ENCODE measurements at regions not wholly inside any gene's neighbourhood (a gene's known extent, or its start where the extent isn't known, plus 50 kb on each side); places are given as distances from the start of the nearest gene placed in this dataset.

DNA sequence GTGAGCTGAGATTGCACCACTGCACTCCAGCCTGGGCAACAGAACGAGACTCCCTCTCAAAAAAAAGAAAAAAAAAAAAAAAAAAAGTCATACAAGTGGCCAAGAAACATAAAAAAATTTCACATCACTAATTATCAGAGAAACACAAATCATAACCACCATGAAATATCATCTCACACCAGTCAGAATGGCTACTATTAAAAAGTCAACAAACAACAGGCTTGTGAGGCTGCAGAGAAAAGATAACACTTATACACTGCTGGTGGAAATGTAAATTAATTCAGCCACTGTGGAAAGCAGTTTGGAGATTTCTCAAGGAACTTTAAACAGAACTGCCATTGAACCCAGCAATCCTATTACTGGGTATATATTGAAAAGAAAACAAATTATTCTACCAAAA is 291.1 kb upstream of the MCTP2 start:
- no peak overlapping the region for H4K8ac ChIP-seq (ENCODE audit: low read depth, low read length)
- H2BK120ac ChIP-seq (ENCODE audit: insufficient read depth, low read length, poor library complexity), result no peak overlapping the region
- no peak overlapping the region for H3K27ac ChIP-seq (ENCODE audit: low read depth, low read length)
- H3K4me2 ChIP-seq (ENCODE audit: low read length), result no peak overlapping the region
- H3K27me3 ChIP-seq (ENCODE audit: insufficient read depth, low read length), result no peaks in the 10 kb centered on the region
- H3K9ac ChIP-seq (ENCODE audit: low read length), result no peak overlapping the region
- WGBS (ENCODE audit: extremely low coverage, insufficient coverage, insufficient read length), result no CpG with 5 or more reads among the region's 1 CpG
- no peak overlapping the region for H2BK12ac ChIP-seq (ENCODE audit: low read length)
- no peaks in the 10 kb centered on the region for H3K9me3 ChIP-seq (ENCODE audit: insufficient read depth, low read depth, low read length)
- H2AFZ ChIP-seq (ENCODE audit: insufficient read depth, low read length, poor library complexity), result no peak overlapping the region
- no peak overlapping the region for H4K91ac ChIP-seq (ENCODE audit: low read depth, low read length)
- no peaks in the 10 kb centered on the region for H3K4me1 ChIP-seq (ENCODE audit: control insufficient read depth in 1 of 2, insufficient read depth in 2 of 2, low read length in 2 of 2)
- H3K18ac ChIP-seq (ENCODE audit: low read length), result no peak overlapping the region
- no peak for DNase-seq
- H2BK5ac ChIP-seq (ENCODE audit: low read depth, low read length, poor library complexity), result no peak overlapping the region
- no peaks in the 10 kb centered on the region for H3K36me3 ChIP-seq (ENCODE audit: control insufficient read depth in 1 of 2, insufficient read depth in 2 of 2, low read length in 2 of 2)
- no peak overlapping the region for H3K4me3 ChIP-seq (ENCODE audit: low read depth, low read length)
- no peak overlapping the region for H3K23ac ChIP-seq (ENCODE audit: low read length)
- H3K14ac ChIP-seq (ENCODE audit: low read length), result no peak overlapping the region
- no peak overlapping the region for H3K4ac ChIP-seq (ENCODE audit: low read depth, low read length)
- H3K79me1 ChIP-seq (ENCODE audit: low read length), result no peaks in the 10 kb centered on the region
- H3K79me2 ChIP-seq (ENCODE audit: control insufficient read depth, insufficient read depth, low read length, poor library complexity), result no peaks in the 10 kb centered on the region
- H4K12ac ChIP-seq (ENCODE audit: low read depth, low read length), result no peak overlapping the region
- H2AK5ac ChIP-seq (ENCODE audit: low read length), result no peak overlapping the region

DNA sequence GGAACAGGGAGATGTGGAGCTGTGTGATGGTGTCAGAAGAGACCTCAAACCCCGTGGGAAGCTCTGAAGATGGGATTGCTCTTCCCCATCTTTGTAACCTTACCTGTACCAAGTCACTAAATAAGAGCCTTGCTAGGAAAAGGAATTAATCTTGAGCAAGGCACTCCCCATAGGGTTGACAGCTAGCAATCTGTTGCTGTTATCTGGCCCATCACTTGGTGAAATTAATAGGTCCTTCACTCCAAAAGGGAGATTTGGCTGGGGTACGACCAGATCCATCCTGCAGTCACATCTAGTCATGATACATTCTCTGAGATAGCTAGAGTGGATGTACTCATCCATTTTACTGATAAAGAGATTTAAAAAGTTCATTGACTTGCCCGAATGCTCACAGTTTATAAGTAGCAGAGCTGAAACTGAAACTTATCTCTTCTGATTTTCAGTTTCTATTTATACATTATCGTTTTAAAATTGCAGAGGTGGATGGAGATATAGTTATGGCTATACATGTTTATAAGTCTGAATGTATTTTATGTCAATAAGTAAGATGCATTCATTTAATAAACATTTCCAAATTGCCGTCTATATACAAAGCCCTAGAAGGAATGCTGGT is 299.1 kb upstream of the MCTP2 start:
- no peak overlapping the region for H4K8ac ChIP-seq (ENCODE audit: low read depth, low read length)
- H3K23ac ChIP-seq (ENCODE audit: low read length), result no peak overlapping the region
- H4K12ac ChIP-seq (ENCODE audit: low read depth, low read length), result no peak overlapping the region
- H2AFZ ChIP-seq (ENCODE audit: insufficient read depth, low read length, poor library complexity), result no peak overlapping the region
- H3K14ac ChIP-seq (ENCODE audit: low read length), result no peak overlapping the region
- H3K4me2 ChIP-seq (ENCODE audit: low read length), result no peak overlapping the region
- no CpG with 5 or more reads among the region's 5 CpGs for WGBS (ENCODE audit: extremely low coverage, insufficient coverage, insufficient read length)
- H2BK5ac ChIP-seq (ENCODE audit: low read depth, low read length, poor library complexity), result no peak overlapping the region
- no peak overlapping the region for H3K9ac ChIP-seq (ENCODE audit: low read length)
- no peaks in the 10 kb centered on the region for H3K79me2 ChIP-seq (ENCODE audit: control insufficient read depth, insufficient read depth, low read length, poor library complexity)
- H4K91ac ChIP-seq (ENCODE audit: low read depth, low read length), result no peak overlapping the region
- no peaks in the 10 kb centered on the region for H3K4me1 ChIP-seq (ENCODE audit: control insufficient read depth in 1 of 2, insufficient read depth in 2 of 2, low read length in 2 of 2)
- H3K9me3 ChIP-seq (ENCODE audit: insufficient read depth, low read depth, low read length), result no peaks in the 10 kb centered on the region
- H3K36me3 ChIP-seq (ENCODE audit: control insufficient read depth in 1 of 2, insufficient read depth in 2 of 2, low read length in 2 of 2), result no peaks in the 10 kb centered on the region
- no peak overlapping the region for H3K4ac ChIP-seq (ENCODE audit: low read depth, low read length)
- no peak overlapping the region for H3K4me3 ChIP-seq (ENCODE audit: low read depth, low read length)
- no peak overlapping the region for H2AK5ac ChIP-seq (ENCODE audit: low read length)
- no peak overlapping the region for H3K27ac ChIP-seq (ENCODE audit: low read depth, low read length)
- no peak overlapping the region for H3K18ac ChIP-seq (ENCODE audit: low read length)
- H3K79me1 ChIP-seq (ENCODE audit: low read length), result no peaks in the 10 kb centered on the region
- H3K27me3 ChIP-seq (ENCODE audit: insufficient read depth, low read length), result no peaks in the 10 kb centered on the region
- H2BK120ac ChIP-seq (ENCODE audit: insufficient read depth, low read length, poor library complexity), result no peak overlapping the region
- no peak overlapping the region for H2BK12ac ChIP-seq (ENCODE audit: low read length)
- DNase-seq, result no peak

DNA sequence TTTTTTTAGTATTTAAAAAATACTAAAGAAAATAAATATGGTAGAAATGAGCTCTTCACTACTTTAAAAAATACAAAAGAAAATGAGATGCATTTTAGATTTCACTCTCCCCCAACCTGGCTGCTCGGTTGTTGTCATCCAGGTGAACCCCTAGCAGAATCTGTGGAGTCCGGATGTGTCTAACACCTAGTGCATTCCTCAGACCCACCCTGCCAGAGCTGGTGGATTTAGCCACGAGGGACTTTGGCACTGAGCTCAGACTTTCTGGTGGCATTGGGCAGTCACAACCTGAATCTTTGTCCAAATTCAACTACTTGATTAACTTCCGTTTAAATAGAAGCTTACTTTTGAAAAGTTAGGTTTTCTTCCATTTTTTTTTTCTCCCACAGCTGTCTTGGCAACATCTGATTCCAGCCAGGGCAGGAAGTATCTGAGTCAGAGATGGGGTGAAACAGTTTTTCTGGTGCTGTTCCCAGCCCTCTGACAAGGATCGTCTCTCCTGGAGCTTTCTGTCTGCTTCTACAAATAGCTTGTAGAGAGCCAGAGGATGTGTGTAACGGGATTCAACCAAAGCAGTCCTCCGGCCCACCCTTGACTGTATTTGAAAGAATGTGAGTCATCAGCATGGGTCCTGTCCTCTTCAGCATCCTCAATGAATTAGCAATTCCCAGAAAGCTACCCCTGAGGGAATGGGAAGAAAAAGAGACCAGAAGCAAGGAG is 301.8 kb upstream of the MCTP2 start:
- Histone ChIP-seq H3K9ac (ENCODE audit: low read length) (no peak overlapping the region), H3K9me3 (ENCODE audit: insufficient read depth, low read depth, low read length) (no peaks in the 10 kb centered on the region), H3K14ac (ENCODE audit: low read length) (no peak overlapping the region), H3K4me1 (ENCODE audit: control insufficient read depth in 1 of 2, insufficient read depth in 2 of 2, low read length in 2 of 2) (no peaks in the 10 kb centered on the region), H2AFZ (ENCODE audit: insufficient read depth, low read length, poor library complexity) (no peak overlapping the region), H3K18ac (ENCODE audit: low read length) (no peak overlapping the region), H2BK5ac (ENCODE audit: low read depth, low read length, poor library complexity) (no peak overlapping the region), H3K79me2 (ENCODE audit: control insufficient read depth, insufficient read depth, low read length, poor library complexity) (no peaks in the 10 kb centered on the region), H3K4ac (ENCODE audit: low read depth, low read length) (no peak overlapping the region), H2BK120ac (ENCODE audit: insufficient read depth, low read length, poor library complexity) (no peak overlapping the region), H2BK12ac (ENCODE audit: low read length) (no peak overlapping the region), H3K4me3 (ENCODE audit: low read depth, low read length) (no peak overlapping the region), H4K8ac (ENCODE audit: low read depth, low read length) (no peak overlapping the region), H3K4me2 (ENCODE audit: low read length) (no peak overlapping the region), H3K23ac (ENCODE audit: low read length) (no peak overlapping the region), H3K27ac (ENCODE audit: low read depth, low read length) (no peak overlapping the region), H4K12ac (ENCODE audit: low read depth, low read length) (no peak overlapping the region), H4K91ac (ENCODE audit: low read depth, low read length) (no peak overlapping the region), H3K27me3 (ENCODE audit: insufficient read depth, low read length) (no peaks in the 10 kb centered on the region), H3K79me1 (ENCODE audit: low read length) (no peaks in the 10 kb centered on the region), H3K36me3 (ENCODE audit: control insufficient read depth in 1 of 2, insufficient read depth in 2 of 2, low read length in 2 of 2) (no peaks in the 10 kb centered on the region), H2AK5ac (ENCODE audit: low read length) (no peak overlapping the region)
- WGBS (ENCODE audit: extremely low coverage, insufficient coverage, insufficient read length), result no CpG with 5 or more reads among the region's 7 CpGs
- no peak for DNase-seq

DNA sequence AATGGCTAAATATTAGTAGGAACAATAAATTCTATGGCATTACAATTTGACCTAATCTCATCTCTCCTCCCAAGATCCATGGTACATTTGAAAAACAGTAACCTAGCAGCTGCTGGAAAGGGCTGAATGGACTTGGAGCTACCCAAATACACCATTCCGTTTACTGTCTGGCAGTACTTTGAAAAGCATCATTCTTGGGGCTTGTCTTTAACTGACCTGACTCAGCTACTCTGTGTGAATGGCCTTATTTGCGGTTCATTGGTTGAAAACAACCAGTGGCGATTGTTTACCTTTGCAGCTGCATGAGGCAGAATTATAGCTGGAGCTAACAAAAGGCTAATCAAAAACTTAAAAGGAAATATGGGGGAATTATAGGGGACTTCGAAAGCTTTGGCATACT is 311.2 kb upstream of the MCTP2 start:
- no CpG with 5 or more reads among the region's 4 CpGs for WGBS (ENCODE audit: extremely low coverage, insufficient coverage, insufficient read length)

More for the DNA sequence above, 311.2 kb upstream of the MCTP2 start:
- Histone ChIP-seq H4K91ac (ENCODE audit: low read depth, low read length) (no peak overlapping the region), H3K4me1 (ENCODE audit: control insufficient read depth in 1 of 2, insufficient read depth in 2 of 2, low read length in 2 of 2) (peaks cover 0 to 2% of the 10 kb centered on the region in 2 experiments), H3K23ac (ENCODE audit: low read length) (no peak overlapping the region), H3K27ac (ENCODE audit: low read depth, low read length) (no peak overlapping the region), H4K8ac (ENCODE audit: low read depth, low read length) (no peak overlapping the region), H3K27me3 (ENCODE audit: insufficient read depth, low read length) (no peaks in the 10 kb centered on the region), H3K79me1 (ENCODE audit: low read length) (no peaks in the 10 kb centered on the region), H2AK5ac (ENCODE audit: low read length) (no peak overlapping the region), H3K79me2 (ENCODE audit: control insufficient read depth, insufficient read depth, low read length, poor library complexity) (no peaks in the 10 kb centered on the region), H3K14ac (ENCODE audit: low read length) (no peak overlapping the region), H2AFZ (ENCODE audit: insufficient read depth, low read length, poor library complexity) (no peak overlapping the region), H3K18ac (ENCODE audit: low read length) (no peak overlapping the region), H3K9ac (ENCODE audit: low read length) (no peak overlapping the region), H3K4me3 (ENCODE audit: low read depth, low read length) (no peak overlapping the region), H2BK120ac (ENCODE audit: insufficient read depth, low read length, poor library complexity) (no peak overlapping the region), H3K9me3 (ENCODE audit: insufficient read depth, low read depth, low read length) (no peaks in the 10 kb centered on the region), H3K4ac (ENCODE audit: low read depth, low read length) (no peak overlapping the region), H2BK12ac (ENCODE audit: low read length) (no peak overlapping the region), H2BK5ac (ENCODE audit: low read depth, low read length, poor library complexity) (no peak overlapping the region), H3K4me2 (ENCODE audit: low read length) (no peak overlapping the region), H4K12ac (ENCODE audit: low read depth, low read length) (no peak overlapping the region), H3K36me3 (ENCODE audit: control insufficient read depth in 1 of 2, insufficient read depth in 2 of 2, low read length in 2 of 2) (no peaks in the 10 kb centered on the region)
- DNase-seq, result no peak

Data from trophoblast cell (in vitro differentiated cells and primary cell).